Glomerular visceral epithelial cell (primary cell): ENCODE measurements at regions not wholly inside any gene's neighbourhood (a gene's known extent, or its start where the extent isn't known, plus 50 kb on each side); places are given as distances from the start of the nearest gene placed in this dataset.
A peak's percentile ranks its signal among the peaks of the same experiment; 100 is the strongest.

ENCODE experiments used
- DNase-seq: peaks from one replicate; pipeline ENCODE4 v3.0.0-alpha.2; 2016; ENCODE audit errors: extremely low spot score

DNA sequence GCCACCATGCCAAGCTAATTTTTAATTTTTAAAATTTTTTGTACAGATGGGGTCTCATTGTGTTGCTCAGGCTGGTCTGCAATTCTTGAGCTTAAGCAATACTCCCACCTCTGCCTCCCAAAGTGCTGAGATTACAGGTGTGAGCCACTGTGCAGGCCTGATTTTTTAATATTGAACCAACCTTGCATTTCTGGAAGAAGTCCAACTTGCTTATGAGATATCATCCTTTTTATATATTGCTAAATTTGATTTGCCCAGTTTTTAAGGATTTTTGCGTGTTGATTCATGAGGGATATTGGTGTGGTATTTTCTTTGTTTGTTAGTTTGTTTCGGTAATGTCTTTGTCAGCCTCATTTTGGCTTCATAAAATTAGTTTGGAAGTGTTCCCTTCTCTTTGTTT lies 196.4 kb downstream of the SEC14L1 start:
- no peak for DNase-seq

DNA sequence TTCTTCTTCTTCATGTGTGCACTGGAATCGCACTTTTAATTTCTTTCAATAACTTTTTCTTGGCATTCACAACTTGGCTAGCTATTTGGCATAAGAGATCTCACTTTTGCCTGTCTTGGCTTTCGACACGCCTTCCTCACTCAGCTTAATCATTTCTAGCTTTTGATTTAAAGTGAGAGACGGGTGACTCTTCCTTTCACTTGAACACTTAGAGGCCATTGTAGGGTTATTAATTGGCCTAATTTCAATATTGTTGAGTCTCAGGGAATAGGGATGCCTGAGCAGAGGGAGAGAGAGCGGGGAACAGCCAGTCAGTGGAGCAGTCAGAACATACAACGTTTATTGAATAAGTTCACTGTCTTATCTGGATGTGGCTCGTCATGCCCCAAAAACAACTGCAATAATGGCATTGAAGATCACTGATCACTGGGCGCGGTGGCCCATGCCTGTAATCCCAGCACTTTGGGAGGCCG lies 200.3 kb downstream of the SEC14L1 start:
- DNase-seq = no peak

DNA sequence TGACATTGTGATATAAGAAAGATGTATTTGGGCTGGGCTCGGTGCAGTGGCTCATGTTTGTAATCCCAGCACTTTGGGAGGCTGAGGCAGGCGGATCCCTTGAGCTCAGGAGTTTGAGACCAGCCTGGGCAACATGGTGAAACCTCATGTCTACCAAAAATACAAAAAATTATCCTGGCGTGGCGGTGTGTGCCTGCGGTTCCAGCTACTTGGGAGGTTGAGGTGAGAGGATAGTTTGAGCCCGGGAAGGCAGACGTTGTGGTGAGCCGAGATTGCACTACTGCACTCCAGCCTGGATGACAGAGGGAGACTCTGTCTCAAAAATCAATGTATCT lies 201.9 kb downstream of the SEC14L1 start:
- DNase-seq = peak; percentile 77

DNA sequence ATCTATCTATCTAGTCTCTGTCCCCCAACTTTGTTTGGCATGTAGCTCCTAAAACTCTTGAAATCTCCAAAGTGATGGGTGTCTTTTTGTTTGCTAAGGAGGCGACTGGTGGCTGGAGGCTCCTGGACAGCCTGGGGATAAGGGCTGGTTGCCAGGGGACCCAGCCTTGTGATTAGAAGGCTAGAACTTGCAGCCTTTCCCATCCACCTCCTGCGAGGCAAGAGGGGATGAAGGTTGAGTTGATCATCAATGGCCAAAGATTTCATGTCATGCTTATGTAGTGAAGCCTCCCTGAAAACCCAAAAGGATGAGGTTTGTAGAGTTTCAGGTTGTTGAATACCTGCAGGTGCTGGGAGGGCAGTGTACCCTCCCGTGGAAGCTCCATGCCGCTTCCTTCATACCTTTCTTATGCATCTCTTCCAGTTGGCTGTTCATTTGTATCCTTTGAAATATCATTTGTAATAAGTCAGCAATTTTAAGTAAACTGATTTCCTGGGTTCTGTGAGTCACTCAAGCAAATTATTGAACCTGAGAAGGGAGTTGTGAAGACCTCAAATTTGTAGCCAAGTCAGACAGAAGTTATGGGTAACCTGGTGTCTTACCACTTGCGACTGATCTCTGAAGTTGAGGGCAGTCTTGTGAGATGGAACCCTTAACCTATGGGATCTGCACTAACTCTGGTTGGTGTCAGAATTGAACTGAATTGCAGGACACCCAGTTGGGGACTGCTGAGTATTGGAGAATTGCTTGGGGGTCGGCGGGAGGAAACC lies 202.4 kb downstream of the SEC14L1 start:
- DNase-seq = no peak

DNA sequence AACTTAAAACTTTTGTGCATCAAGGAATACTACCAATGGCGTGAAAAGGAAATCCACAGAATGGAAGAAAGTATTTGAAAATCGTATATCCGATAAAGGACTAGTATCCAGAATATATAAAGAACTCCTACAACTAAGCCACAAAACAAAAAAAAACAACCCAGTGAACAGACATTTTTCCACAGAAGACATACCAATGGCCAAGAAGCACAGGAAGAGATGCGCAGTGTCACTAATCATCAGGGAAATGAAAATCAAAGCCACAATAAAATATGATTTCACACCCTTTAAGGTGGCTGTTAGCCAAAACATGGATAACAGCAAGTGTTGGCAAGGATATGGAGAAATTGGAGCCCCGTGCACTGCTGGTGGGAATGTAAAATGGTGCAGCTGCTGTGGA lies 203.3 kb downstream of the SEC14L1 start:
- DNase-seq = no peak

DNA sequence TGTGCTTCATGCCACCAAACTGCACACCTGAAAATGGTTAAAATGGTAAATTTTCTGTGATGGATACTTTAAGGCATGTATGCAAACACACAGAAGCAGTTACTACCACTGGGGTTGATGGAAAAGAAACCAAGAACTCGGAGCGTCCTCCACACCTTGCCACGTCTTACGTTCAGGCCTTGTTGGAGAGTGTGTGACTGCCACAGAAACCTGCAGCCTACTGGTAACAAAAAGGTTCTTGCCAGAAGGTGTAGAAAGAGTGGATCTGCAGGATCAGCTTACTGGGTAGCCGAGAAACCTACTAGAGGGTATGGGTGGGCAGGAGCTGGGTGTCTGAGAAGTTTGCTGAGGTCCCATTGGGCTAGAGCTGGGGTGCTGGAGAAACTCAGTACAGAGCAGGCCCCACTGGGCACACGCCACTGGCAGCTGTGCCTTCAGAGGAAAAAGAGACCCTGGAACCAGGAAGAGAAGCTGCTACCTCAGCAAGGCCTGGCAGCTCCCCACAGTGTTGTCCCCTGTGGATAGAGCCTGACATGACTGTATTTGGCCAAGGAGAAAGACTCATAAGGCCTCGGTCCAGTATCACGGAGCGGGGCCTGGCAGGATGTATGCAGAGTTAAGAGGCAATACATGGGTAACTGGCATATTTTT lies 204.6 kb downstream of the SEC14L1 start:
- no peak for DNase-seq

DNA sequence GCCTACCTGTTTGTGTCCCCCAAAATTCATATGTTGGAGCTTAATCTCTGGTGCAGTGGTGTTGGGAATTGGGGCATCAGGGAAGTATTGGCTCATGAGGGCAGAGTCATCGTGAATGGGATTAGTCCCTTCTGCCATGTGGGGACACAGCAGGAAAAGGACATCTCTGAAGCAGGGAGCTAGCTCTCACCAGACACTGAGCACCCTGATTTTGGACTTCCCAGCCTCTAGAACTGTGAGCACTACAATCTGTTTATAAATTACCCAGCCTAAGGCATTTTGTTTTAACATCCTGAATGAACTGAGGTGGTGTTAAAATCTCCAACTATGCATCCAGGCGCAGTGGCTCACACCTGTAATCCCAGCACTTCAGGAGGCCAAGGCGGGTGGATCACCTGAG lies 206.0 kb downstream of the SEC14L1 start:
- no peak for DNase-seq

DNA sequence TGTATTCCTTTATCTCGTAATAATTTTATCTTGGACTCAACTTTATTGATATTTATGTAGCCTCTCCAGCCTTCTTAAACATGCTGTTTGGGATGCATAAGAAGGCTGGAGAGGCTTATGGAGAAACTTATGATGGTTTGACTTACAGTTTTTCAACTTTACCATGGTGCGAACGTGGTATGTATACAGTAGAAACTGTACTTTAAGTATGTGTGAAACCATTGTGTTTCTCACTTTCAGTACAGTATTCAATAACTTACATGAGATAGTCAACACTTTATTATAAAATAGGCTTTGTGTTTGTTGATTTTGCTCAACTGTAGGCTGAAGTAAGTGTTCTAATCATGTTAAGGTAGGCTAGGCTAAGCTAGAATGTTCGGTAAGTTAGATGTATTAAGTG lies 206.8 kb downstream of the SEC14L1 start:
- no peak for DNase-seq

DNA sequence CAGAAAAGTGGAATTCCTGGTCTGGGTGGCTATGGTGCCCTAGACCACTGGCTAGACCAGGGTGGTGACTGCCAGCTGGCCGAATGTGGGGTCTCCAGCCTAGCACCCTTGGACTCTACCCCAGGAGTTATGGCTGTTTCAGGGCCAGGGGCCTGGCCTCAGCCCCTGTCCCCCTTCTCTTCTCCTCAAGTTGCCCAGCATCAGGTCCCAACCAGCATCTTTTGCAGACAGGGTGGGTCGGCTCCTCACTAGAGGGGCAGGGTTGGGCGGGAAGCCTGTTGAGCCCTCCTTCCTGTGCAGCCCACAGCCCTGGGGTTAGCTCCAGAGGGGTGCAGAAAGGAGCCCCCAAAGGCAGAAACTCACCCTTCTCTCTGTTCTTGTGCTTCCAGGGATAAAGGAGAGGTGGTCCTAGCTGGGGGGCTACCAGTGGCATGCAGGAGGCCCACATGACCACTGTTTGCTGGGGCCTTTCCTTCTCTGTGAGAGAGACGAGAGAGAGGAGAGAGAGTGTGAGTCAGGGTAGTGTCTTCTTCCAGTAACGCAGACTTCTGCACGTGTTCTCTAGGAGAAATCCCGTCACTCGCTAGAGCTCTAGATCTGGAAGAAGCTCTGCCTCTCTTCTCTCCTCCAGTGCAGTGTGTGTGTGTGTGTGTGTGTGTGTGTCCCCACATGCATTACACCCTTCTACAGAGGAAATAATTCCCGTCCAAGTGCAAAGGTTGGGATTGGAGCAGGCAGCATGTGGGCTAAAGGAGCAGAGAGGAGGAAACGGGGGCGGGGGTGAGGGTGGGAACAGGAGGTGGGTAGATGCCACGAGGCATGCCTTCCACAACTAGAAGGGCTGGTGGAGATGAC lies 209.4 kb downstream of the SEC14L1 start:
- DNase-seq = no peak

DNA sequence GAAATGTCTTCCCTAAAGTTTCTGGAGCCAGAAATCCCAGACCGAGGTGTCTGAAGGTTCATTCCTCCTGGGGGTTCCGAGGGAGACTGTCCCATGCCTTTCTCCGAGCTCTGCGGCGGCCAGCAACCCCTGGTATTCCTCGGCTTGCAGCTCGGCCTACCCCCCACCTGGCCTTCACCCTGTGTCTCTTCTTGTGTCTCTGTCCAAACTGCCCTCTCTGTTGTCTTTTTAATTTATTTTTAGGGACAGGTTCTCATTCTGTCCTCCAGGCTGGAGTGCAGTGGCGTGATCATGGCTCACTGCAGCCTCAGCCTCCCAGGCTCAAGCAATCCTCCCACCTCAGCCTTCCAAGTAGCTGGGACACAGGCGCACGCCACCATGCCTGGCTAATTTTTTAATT lies 211.7 kb downstream of the SEC14L1 start:
- DNase-seq = no peak

DNA sequence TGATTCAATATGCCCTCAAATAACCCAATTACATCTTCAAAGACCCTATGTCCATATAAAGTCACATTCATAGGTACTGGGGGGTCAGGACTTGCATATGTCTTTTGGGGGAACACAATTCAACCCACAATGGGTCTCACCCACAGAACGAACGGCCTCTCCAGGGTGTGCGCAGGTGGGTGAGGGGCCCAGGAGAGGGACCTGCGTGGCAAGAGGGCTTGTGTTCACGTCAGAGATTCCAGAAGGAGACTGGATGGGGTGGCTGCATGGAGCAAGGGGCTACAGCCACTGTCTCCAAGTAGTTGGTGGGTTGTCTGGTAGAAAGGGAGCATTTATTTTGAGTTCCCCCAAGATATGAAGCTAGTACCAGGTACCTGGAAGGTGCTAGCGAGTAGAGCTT lies 212.2 kb downstream of the SEC14L1 start:
- no peak for DNase-seq

DNA sequence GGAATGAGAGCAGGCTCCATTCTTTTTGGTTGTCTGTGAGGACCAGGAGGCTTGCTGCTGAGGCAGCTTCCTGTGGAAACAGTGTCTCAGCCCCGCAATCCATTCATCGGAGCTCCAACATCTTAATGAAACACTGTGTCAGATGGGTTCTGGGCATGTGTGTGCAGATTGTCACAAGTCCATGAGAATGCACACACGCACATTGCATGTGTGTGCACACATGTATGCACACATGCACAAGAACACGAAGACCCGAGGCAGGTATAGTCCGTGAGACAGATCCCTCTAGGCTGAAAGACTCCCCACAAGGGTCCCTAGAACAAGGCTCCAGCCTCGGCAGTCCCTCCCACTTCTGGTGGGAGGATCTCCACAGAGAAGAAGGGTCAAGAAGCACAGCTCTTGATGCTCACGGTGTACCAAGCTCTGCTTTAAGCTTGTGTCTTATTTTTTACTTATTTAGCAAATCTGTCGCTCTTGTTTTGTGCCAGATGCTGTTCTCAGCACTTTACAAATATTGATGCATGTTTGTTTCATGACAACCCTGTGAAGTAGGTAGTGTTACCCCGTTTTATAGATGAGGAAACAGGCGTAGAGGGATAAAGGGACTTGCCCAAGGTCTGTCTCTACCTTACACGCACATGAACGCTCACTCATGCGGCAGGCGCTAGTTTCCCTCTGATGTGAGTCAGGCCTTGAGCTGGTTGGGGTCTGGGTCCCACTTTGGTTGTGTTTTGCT lies 213.1 kb downstream of the SEC14L1 start:
- no peak for DNase-seq

DNA sequence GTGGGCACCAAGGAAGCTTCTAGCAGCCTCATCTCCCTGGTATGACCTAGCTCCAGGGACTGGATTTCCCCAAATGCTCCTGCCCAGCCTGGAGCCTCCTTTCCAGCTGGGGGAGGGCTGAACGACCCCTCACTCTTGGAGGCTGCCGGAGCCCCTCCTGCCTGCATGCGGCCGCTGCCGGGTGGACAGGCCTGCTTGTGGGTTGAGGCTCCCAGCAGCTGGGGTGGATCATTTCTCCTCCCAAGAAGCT lies 213.6 kb downstream of the SEC14L1 start:
- no peak for DNase-seq

DNA sequence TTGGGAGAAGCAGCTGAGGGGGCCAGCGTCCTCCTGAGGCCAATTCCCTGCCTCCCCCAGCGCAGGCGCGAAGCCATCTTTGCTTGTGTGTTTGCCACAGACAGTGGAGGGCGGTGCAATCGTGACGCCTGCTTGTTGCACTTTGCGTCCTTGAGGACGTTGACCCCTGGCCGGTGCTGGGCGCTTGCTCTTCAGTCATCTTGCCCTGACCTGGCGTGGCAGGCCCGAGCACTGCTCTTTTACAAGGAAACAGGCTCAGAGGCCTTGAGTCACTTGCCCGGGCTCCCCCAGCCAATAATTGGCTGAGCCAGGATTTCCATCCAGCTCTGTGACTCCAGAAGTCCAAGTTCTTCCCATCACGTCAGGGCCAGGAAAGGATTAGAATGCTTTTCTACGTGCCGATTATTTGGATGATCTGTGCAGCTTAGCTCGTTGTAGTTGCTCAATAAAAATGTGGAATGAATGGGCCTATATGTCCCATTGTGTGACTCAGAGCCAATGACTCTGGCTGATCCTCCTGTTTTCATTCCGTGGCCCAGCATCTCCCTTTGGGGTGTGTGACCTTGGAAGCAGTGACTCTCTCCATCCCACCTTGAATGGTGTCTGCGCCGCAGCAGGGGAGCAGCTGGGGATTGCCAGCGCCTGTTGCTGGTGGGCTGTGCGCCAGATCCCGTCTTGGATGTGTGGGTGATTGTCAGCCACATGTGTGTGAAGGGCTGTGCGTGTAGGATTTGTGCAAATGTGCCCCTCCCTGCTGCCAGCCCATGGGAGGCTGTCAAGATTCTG lies 214.1 kb downstream of the SEC14L1 start:
- DNase-seq = no peak

DNA sequence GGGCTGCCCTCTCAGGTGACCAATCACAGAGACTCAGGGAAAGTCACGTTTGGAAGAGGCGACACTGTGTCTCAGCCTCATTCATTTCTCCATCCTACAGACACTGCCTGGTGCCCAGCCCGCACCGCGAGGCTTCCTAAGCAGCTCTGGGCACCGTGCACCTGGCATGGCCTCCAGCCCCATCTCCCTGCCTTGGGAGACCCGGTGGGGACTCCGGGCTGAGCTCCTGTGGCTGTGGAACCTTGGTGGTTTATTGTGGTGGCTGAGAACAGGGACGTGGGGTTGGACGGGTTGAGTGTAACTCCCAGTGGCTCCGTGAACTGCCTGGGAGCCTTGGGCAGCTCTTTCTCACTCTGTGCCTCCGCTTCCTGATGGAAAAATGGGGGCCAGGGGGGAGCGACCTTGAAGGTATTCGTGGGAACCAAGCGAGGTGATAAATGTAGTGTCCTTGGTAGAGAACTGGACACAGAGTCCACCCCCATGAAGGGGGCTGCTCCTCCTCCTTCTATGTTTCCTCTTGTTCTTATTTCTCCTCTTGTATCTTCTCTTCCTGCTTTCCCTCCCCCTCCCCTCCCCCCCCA lies 215.4 kb downstream of the SEC14L1 start:
- DNase-seq = no peak

DNA sequence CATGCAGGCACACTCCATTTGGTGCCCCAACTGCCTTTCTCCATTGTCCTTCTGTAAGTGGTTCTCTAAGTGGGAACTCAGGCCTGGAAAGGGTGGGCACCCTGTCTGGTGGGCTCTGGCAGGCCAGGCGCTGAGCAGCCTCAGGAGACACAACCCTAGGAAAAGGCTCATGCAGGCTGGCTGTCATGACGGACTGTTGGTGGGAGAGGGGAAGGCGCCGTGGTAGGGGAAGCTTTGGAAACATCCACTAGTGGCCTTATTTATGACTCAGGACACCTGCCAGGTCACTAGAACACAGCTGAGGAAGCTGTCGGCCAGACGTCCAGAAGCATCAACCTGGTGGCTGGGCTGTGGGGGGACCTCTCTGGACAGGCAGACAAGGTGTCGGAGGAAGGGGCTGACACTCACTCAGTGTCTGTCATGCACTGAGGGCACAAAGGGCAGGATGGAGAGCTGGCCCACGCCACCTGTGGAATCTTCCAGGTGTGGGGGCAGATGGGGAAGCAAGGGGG lies 216.0 kb downstream of the SEC14L1 start:
- DNase-seq = no peak

DNA sequence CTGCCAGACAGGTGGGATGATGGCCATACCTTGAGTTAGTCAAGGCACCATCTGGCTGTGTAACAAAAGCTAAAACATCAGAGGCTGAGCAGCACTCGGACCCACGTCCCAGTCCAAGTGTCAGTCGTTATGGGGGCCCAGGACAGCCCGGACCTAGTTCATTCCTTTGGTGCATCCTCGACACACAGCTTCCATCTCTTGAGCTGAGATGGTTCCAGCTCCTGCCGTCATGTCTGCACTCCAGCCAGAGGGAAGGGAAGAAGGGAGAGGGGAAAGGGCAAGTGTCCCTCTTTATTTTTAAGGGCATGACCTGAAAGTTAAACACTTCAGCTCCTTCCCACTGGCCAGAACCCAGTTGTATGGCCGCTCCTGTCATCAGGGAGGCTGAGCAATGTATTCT lies 218.0 kb downstream of the SEC14L1 start:
- DNase-seq = no peak

DNA sequence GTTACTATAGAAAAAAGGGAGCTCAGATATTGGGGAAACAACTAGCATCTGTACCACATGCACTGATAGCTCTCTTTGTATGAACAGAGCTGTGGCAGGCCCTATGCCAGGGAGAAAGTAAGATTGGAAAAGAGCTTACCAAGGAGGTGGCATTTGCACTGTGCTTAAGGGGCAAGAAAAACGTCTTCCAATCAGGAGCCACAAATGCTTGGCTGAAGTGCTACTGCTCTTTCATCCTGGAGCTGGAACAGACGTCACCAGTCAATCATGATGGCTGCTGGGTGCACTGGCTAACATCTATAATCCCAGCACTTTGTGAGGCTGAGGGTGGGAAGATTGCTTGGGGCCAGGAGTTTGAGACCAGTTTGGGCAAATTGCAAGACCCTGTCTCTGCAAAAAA lies 218.5 kb downstream of the SEC14L1 start:
- DNase-seq = no peak

DNA sequence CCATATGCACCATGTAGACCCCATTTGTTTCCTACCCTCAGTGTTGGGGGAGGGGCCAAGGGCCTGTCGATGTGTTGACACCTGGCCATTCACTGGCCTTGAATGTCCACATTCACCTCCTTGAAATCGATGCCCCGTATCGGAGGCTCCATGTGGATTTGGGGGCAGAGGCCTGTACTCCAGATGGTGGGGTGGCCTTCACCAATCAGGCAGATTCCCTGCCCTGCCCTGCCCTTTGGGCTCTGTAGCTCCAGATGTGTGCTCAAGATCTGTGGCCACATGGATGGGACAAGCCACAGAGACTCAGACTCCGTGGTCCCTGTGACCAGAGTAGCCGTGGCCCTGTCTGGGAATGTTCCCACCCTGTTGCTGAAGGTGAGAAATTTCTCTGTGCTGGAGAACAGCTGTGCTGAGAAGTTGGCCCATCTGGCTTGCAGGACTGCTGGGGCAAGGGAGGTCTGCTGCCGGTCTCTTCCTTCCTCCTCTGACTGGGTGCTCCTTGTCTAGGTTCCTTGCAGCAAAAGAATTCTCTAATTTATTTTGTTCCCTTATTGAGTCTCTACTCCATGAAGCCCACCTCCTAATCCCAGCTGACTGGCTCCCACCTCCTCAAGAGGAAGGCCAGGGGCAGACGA lies 221.3 kb downstream of the SEC14L1 start:
- no peak for DNase-seq

DNA sequence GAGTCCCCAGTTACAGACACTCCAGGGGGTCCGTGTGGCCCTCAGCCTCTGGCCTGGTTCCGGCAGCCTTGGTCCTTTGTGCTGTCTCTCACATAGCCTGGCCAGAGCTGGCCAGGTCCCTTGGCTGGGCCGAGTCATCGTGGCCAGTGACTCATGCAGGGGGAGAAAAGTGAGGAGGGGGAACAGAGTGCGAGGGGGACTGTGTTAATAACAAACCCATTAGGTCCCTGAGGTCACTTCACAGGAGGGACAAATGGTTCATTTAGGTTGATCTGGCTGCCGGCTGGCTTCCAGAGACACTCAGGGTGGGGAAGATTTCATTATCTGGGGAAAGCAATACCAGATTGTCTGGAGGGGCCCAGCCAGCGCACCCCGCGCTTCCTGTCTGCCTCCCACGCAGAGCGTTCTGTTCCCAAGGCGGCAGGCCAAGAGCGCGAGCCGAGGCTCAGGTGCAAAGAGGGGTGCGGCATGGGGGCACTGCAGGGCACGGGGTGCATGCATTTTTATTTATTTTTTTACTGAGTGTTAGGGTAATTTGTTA lies 223.1 kb downstream of the SEC14L1 start:
- peak; percentile 79 for DNase-seq
